ENCODE measurements at regions not wholly inside any gene's neighbourhood (a gene's known extent, or its start where the extent isn't known, plus 50 kb on each side); places are given as distances from the start of the nearest gene placed in this dataset.
"Not testable (repeated sequence)": the region's sequence is repeated elsewhere in the genome, so short reads cannot be mapped to it uniquely, and the experiment has no call there.

DNA sequence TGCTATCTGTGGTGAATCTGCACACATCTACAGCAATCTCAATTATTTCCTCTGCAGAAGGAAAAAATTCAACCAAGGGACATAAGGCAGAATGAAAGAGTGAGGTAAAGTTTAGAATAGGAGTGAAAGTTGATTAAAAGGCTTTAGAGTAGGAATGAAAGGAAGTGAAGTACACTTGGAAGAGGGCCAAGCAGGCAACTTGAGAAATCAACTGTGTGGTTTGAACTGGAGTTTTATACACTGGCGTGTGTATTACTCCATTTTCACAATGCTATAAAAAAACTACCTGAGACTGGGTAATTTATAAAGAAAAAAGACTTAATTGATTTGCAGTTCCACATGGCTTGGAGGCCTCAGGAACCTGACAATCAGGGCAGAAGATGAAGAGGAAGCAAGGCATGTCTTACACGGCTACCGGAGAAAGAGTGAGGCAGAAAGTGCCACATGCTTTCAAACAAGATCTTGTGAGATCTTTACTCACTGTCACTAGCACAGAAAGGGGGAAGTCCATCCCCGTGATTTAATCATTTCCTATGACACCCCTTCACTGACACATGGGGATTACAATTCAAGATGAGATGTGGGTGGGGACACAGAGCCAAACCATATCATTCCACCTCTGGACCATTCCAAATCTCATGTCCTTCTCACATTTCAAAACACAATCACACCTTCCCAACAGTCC is 234.8 kb downstream of the IL15 start:
- H3K4me3 ChIP-seq: no peak overlapping the region
- H3K27me3 ChIP-seq (ENCODE audit: control insufficient read depth in 3 of 3, insufficient read depth in 3 of 3, low read length in 2 of 3): no peaks in the 10 kb centered on the region
- DNase-seq (peak in 1 of 3 donors; percentile 5), ATAC-seq (ENCODE audit: insufficient read depth, low FRiP score) (no peak)
- H3K9me3 ChIP-seq (ENCODE audit: control insufficient read depth in 4 of 4, insufficient read depth in 3 of 4, low read length in 3 of 4): peaks cover 0 to 5% (median under 1%) of the 10 kb centered on the region in 4 donors
- no peaks in the 10 kb centered on the region for H3K36me3 ChIP-seq (ENCODE audit: control insufficient read depth in 4 of 4, insufficient read depth in 4 of 4, low read length in 4 of 4)
- H3K27ac ChIP-seq (ENCODE audit: low read depth in 1 of 2, low read length in 1 of 2): no peak overlapping the region
- no peak overlapping the region for H3K9ac ChIP-seq (ENCODE audit: insufficient read depth in 1 of 2, low read length in 2 of 2)
- 39 to 48% methylated on average over 4 of the region's 4 CpGs for WGBS, 2 donors
- no peaks in the 10 kb centered on the region for H3K4me1 ChIP-seq (ENCODE audit: control insufficient read depth in 5 of 5, insufficient read depth in 5 of 5, low read length in 5 of 5)
- TF ChIP-seq, protein P1, sequence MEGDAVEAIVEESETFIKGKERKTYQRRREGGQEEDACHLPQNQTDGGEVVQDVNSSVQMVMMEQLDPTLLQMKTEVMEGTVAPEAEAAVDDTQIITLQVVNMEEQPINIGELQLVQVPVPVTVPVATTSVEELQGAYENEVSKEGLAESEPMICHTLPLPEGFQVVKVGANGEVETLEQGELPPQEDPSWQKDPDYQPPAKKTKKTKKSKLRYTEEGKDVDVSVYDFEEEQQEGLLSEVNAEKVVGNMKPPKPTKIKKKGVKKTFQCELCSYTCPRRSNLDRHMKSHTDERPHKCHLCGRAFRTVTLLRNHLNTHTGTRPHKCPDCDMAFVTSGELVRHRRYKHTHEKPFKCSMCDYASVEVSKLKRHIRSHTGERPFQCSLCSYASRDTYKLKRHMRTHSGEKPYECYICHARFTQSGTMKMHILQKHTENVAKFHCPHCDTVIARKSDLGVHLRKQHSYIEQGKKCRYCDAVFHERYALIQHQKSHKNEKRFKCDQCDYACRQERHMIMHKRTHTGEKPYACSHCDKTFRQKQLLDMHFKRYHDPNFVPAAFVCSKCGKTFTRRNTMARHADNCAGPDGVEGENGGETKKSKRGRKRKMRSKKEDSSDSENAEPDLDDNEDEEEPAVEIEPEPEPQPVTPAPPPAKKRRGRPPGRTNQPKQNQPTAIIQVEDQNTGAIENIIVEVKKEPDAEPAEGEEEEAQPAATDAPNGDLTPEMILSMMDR (IDR thresholded peaks at IDR 0.05; ENCODE audit: control extremely low read depth, extremely low read depth): no peak

DNA sequence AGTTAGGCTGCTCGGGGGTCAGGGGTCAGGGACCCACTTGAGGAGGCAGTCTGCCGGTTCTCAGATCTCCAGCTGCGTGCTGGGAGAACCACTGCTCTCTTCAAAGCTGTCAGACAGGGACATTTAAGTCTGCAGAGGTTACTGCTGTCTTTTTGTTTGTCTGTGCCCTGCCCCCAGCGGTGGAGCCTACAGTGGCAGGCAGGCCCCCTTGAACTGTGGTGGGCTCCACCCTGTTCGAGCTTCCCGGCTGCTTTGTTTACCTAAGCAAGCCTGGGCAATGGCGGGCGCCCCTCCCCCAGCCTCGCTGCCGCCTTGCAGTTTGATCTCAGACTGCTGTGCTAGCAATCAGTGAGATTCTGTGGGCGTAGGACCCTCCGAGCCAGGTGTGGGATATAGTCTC is 246.3 kb downstream of the IL15 start:
- H3K27ac ChIP-seq (ENCODE audit: low read depth in 1 of 2, low read length in 1 of 2); H3K27me3 ChIP-seq (ENCODE audit: control insufficient read depth in 3 of 3, insufficient read depth in 3 of 3, low read length in 2 of 3); H3K9me3 ChIP-seq (ENCODE audit: control insufficient read depth in 4 of 4, insufficient read depth in 3 of 4, low read length in 3 of 4); DNase-seq; H3K4me3 ChIP-seq; ATAC-seq (ENCODE audit: insufficient read depth, low FRiP score); H3K4me1 ChIP-seq (ENCODE audit: control insufficient read depth in 5 of 5, insufficient read depth in 5 of 5, low read length in 5 of 5); H3K9ac ChIP-seq (ENCODE audit: insufficient read depth in 1 of 2, low read length in 2 of 2); H3K36me3 ChIP-seq (ENCODE audit: control insufficient read depth in 4 of 4, insufficient read depth in 4 of 4, low read length in 4 of 4): not testable (repeated sequence)
- WGBS, 2 donors: 51 to 66% methylated on average over 6 to 11 of the region's 12 CpGs

DNA sequence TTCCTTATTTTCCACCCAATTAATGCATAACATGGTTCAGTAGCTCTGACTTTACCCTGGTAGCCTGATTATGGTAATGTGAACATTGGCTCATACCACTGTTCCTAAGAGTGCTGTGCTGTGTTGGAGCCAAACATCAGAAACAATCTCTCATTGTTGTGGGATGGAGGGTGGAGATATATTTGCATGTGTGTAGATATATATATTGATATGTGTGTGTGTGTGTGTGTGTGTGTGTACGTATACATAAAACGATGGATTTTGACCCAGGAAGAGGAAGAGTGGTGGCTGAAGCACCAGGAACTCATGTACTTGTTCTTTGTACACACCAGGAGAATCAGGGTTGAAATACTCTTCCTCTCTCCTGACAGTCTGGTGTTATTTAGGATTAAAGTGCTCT is 247.7 kb downstream of the IL15 start:
- Histone ChIP-seq H3K36me3 (ENCODE audit: control insufficient read depth in 4 of 4, insufficient read depth in 4 of 4, low read length in 4 of 4) (no peaks in the 10 kb centered on the region), H3K27ac (ENCODE audit: low read depth in 1 of 2, low read length in 1 of 2) (no peak overlapping the region), H3K9ac (ENCODE audit: insufficient read depth in 1 of 2, low read length in 2 of 2) (no peak overlapping the region), H3K9me3 (ENCODE audit: control insufficient read depth in 4 of 4, insufficient read depth in 3 of 4, low read length in 3 of 4) (no peaks in the 10 kb centered on the region), H3K27me3 (ENCODE audit: control insufficient read depth in 3 of 3, insufficient read depth in 3 of 3, low read length in 2 of 3) (no peaks in the 10 kb centered on the region), H3K4me1 (ENCODE audit: control insufficient read depth in 5 of 5, insufficient read depth in 5 of 5, low read length in 5 of 5) (no peaks in the 10 kb centered on the region), H3K4me3 (no peak overlapping the region)
- TF ChIP-seq, protein P1 (IDR thresholded peaks at IDR 0.05; ENCODE audit: control extremely low read depth, extremely low read depth): no peak
- 80 to 86% methylated on average over 2 of the region's 2 CpGs for WGBS, 2 donors
- DNase-seq (no peak), ATAC-seq (ENCODE audit: insufficient read depth, low FRiP score) (no peak)

DNA sequence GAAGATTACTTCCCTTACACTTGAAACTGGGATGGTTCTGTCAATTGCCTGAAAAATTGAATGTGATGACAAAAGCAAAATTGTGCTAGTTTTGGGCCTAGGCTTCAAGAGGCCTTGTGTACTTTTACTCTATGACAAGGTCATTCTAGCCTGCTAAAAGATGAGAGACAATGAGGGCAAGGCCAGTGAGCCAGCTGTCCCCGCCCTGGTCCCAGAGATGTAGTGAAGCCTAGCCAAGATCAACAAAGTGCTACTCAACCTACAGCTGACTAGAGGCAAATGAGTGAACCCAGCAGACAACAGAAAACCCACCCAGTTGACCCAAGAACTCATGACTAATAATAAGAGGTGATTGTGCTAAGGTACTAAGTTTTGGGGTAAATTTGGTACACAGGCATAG is 248.7 kb downstream of the IL15 start:
- H3K9me3 ChIP-seq (ENCODE audit: control insufficient read depth in 4 of 4, insufficient read depth in 3 of 4, low read length in 3 of 4): no peaks in the 10 kb centered on the region
- 86 to 95% methylated on average over 1 of the region's 1 CpG for WGBS, 2 donors
- no peaks in the 10 kb centered on the region for H3K27me3 ChIP-seq (ENCODE audit: control insufficient read depth in 3 of 3, insufficient read depth in 3 of 3, low read length in 2 of 3)
- H3K4me1 ChIP-seq (ENCODE audit: control insufficient read depth in 5 of 5, insufficient read depth in 5 of 5, low read length in 5 of 5): no peaks in the 10 kb centered on the region
- no peak for ATAC-seq (ENCODE audit: insufficient read depth, low FRiP score)
- no peak overlapping the region for H3K27ac ChIP-seq (ENCODE audit: low read depth in 1 of 2, low read length in 1 of 2)
- H3K36me3 ChIP-seq (ENCODE audit: control insufficient read depth in 4 of 4, insufficient read depth in 4 of 4, low read length in 4 of 4): no peaks in the 10 kb centered on the region
- H3K4me3 ChIP-seq: no peak overlapping the region
- H3K9ac ChIP-seq (ENCODE audit: insufficient read depth in 1 of 2, low read length in 2 of 2): no peak overlapping the region
- DNase-seq: no peak
- TF ChIP-seq, protein P1 (IDR thresholded peaks at IDR 0.05; ENCODE audit: control extremely low read depth, extremely low read depth): no peak
